ENCODE measurements at regions not wholly inside any gene's neighbourhood (a gene's known extent, or its start where the extent isn't known, plus 50 kb on each side); places are given as distances from the start of the nearest gene placed in this dataset.
"Not testable (repeated sequence)": the region's sequence is repeated elsewhere in the genome, so short reads cannot be mapped to it uniquely, and the experiment has no call there.

DNA sequence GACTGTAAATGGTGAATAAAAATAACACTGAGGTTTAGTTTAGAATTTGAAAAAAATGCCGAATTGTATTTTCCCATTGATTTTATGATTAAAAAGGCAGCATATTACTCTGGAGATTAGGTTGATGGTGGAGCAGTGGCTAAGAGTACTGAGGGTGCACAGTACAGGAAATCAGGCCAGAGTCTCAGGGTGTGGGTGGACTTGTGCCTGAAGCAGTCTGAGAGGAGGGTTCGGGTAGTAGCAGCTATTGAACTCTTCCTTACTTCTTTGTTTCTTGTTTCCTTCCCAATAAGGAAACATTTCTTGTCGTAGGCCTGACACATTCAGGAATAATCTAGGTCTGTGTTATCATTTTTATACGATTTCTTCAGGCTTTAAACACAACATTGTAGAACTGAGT lies 319.0 kb upstream of the MBL2 start:
- no peak for DNase-seq

DNA sequence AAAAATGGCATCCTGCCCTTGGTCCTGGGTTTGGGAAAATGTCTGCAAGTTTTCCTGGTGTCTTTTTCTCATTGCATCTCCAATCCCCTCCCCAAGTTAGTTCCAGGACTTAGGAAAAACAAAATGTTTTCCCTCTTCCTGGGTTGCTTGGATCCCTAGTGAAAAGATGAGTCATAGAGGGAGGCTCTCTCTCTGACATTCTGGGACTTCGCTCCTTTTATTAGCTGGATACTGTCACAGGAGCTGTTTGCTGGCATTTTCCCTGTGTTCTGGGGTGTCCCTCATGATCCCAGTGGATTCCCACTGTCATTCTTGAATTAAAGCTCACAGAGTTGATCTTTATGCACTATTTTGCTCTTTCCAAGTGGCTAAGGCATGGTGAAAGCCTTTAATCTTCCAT lies 316.4 kb upstream of the MBL2 start:
- no peak for DNase-seq

DNA sequence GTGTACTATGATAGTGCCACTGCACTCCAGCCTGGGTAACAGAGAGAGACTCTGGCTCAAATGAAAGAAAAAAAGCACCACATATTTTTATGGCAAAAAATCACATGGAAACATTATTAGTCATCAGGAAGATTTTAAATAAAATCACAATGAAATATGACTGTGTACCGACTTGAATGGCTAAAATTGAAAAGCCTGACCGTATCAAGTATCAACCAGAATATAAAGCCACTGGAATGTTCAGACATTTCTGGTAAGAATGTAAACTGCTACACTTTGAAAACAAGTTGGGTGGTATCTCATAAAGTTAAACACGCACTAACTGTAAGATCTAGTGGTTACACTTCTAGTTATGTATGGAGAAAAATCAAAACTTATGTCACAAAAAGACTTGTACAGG lies 306.7 kb upstream of the MBL2 start:
- no peak for DNase-seq

DNA sequence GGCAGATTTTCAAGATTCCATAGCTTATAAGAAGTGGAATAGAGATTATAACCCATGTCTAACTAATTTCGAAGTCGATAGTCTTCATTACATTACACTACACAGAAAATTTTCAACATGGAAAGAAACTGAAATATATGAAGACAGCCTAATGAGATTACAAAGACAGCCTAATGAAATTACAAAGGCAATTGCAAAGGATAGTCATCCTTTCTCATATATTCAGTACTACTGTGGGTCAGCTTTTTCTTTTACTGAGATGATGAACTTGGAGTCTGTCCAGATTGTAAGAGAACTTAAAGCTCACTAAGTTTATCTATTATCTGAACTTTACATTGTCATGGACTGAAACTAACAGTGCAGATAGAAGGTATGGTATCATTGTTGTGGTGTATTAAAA lies 304.4 kb upstream of the MBL2 start:
- no peak for DNase-seq

DNA sequence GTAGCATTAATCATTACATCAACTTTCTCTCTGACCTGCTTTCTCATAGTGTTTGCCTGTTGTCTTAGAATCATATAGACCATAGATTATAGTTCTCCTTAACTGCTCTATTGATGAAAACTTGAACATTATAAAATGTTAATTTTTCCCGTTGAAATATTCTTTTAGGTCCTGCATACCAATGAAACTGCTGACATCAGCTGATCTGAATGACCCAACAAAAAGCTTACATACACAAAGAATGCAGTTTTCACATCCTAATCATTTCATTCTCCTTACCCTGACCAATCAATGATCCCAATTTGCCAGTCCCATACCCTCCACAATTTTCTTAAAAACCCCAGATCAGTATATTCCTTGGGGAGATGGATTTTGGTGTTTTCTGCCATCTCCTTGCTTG lies 302.9 kb upstream of the MBL2 start:
- no peak for DNase-seq

DNA sequence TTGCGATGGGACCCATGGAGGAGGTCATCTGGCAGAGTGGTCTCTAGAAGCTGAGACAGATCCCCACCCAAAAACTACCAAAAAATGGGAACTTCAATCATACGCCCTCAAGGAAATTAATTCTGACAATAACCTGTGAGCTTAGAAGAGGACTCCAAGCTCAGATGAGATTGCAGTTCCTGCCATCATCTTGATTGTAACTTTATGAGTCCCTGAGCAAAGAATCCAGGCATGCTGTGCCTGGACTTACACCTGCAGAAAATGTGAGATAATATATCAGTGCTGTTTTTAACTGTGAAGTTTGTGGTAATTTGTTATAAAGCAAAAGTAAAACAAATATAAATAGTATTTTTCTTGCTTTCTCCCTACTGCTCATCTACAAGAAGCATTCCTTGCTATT lies 299.6 kb upstream of the MBL2 start:
- DNase-seq: no peak

DNA sequence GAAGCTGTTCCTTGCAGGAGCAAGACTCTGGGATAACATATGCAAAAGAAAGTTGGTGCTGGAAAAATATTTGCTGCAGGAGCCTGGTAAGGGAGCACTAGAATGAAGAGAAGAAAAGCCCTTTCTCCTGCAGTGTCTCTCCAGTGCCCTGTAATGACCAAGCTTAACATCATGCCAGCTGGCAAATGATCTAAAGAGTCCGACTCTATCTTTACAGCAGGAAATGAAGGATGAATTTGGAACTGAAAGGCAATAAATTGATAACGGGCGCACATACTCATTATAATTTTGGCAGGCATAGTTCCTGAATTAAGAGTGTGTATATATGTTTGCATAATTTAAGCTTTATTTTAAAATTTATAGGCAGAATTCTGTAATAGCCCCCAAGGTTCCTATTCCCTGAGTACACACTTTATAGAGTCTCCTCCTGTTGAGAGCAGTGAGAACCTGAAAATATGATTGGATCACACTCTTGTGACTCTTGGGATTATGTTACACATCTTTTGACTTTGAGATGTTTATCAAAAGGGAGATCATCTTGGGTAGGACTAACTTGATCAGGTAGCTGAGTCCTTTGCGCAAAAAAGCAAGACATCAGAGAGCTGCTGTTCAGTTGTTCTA lies 299.0 kb upstream of the MBL2 start:
- DNase-seq: no peak

DNA sequence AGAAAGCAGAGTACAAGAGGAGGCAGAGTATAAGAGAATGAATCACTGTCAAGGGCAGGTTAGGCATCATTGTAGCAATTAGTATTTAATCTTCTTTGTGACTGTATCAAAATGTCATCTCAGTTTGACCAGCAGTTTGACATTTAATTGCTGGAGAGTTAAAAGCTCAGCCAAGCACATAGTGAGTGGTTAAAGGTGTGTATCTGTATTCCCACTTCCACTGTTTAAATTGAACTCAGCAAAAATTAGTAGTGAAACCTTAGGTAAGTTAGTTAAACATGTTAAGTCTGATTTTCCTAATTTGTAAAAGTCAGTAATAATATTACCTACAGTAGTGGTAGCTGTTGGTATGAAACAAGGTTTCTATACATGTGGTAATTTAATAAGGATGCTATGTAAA lies 296.4 kb upstream of the MBL2 start:
- DNase-seq: no peak

DNA sequence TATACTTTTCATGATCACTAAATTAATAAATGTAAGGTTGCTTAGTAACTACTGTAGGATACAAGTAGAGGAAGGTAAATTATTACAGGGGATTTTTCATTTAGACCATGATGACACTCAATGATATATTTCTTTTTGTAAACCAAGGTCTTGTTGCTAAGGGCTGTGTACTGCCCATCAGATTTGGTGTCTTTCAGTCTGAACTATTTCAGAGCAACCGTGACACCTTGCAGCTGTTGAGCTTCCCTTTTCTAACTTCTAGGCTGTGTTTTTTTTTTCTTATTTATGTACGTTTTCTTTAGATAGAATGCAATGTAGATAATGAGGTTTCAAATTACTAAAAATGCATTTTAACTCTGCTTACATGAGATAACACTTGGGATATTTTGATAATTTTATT lies 292.0 kb upstream of the MBL2 start:
- DNase-seq: no peak

DNA sequence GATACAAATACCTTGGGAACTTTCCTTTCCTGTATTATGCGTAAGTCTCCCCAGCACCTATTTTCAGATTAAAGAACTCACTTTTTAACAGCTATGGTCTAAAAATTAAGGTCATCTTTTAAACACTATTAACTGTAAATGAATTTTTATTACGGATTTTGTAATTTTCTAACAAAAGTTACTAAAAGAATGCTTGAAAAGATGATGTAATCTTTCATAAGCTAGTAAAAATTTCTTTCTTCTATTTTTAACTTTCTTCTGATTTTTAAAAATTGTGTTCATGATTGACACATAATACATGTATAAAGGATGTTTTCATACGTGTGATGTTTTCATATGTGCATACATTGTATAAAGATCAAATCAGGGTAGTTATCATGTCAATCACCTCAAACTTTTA lies 291.2 kb upstream of the MBL2 start:
- no peak for DNase-seq

DNA sequence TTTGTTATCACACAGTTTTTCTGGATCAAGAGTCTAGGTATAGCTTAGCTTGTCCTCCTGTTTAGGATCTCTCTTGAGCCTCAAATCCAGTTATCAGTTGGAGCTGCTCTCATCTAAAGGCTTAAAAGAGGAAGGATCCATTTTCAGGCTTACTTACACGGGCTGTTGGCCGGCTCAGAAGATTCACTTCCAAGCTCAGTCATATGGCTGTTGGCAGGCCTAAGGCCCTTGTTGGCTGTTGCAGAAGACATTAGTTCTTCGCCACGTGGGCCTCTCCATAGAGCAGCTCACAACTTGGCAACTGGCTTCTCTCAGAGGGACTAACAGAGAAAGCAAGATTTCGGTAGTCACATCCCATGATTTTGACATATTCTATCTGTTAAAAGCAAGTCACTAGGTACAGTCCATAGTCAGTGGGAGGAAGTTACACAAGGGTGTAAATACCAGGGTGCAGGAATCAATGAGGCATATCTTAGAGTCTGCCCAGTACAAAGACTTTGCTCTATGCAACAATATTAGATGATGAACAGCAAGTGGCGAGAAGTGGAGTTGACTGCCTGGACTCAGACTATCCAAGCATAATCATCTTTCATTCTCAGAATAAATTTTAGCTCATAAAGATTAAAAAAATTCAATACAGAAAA lies 280.1 kb upstream of the MBL2 start:
- DNase-seq: no peak

DNA sequence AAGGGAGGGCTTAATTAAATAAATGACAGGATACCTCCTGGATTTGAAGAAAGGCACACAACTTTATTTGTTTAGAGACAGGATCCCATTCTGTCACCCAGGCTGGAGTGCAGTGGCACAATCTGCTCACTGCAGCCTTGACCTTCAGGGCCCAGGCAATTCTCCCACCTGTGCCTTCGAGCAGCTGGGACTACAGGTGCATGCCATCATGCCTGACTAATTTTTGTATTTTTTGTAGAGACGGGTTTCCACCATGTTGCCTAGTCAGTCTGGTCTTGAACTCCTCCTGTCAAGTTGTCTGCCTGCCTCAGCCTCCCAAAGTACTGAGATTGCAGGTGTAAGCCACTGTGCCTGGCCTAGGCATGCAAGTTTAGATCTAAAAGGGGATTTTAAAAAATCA lies 272.7 kb upstream of the MBL2 start:
- no peak for DNase-seq

DNA sequence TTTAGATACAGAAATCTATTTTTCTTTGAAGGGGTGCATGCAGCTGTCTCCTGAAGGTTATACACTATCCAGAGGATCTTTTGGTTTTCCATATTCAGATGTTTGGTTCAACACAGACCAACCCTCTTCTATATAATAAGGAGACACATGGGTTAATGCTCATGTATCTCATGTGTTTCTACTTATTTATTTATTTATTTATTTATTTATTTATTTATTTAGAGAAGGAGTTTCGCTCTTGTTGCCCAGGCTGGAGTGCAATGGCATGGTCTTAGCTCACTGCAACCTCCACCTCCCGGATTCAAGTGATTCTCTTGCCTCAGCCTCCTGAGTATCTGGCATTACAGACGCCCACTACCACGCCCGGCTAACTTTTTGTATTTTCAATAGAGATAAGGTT lies 263.2 kb upstream of the MBL2 start:
- not testable (repeated sequence) for DNase-seq

DNA sequence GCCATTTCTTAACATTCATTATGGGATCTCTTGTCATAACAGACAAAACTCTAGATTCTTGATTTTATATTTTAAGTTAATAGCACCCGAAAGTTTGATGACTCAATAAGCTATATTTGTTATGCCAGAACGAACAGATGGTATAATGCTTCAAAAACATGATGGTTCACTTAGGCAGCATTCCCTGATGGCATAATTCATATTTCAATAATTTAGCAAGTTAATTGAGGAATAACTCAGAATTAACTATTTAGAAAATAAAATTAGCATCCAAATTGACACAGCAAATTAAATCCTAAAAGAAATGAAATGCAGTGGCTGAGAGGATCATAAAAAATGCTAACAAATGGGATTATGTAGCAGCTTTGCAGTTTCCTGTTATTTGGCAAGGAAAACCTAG lies 260.8 kb upstream of the MBL2 start:
- DNase-seq: no peak

DNA sequence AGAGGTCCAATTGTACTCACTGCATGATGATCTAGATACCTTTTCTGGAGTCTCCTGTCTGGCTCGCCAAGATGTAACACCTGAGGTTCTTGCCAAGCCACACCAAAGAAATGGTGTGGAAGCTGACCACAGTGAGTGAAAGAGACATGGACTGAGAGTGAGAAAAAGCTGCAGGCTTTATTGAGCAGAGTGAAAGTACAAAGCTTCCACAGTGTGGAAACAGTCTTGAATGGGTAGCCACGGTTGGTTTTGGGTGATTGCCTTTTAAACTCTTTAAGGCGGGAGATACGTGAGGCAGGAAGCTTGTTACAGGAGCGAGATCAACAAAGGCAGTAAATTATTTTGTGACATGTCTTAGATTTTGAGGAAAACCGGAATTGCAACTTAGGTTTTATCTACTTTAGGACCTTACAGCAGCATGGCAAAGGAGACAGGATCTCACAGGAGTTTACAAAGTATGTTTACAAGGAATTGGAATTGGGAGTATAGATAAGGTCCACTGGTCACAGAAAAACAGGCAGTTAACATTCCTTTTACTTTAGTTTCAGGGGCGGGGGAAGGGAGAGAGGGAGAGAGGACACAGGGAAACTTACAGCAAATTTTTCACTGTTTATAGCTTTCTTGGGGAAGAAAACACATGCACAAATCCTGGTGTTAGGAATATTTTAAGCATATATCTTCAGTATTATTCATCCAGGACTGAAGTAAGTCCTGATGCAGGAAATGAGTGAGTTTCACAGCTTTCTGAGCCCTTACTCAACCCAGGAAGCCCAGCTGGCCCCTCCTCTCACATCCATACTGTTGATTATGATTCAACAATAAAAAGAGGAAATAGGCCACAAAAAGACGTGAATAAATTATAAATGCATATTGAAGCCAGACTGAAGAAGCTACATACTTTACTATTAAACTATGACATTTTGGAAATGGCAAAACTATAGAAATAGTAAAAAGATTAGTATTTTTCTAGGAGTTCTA lies 257.6 kb upstream of the MBL2 start:
- DNase-seq: not testable (repeated sequence)

DNA sequence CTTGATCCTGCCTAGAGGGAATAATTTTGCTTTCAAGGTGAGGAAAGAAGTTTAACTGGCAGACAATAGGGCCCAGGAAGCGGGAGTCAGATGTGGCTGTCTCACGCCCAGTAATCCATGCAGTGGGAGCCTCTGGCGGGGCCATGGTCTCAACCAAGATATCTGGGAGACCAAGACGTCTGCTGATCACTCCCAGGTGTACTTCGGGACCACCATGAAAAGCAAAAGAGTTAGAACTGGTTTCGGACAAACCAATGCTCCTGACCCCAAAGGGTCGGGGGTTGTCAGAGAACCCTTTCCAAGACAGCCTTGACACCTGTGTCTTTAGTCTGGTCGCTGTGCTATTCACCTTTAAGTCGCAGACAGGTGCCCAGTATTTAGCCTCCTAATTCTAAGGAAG lies 256.9 kb upstream of the MBL2 start:
- DNase-seq: no peak

DNA sequence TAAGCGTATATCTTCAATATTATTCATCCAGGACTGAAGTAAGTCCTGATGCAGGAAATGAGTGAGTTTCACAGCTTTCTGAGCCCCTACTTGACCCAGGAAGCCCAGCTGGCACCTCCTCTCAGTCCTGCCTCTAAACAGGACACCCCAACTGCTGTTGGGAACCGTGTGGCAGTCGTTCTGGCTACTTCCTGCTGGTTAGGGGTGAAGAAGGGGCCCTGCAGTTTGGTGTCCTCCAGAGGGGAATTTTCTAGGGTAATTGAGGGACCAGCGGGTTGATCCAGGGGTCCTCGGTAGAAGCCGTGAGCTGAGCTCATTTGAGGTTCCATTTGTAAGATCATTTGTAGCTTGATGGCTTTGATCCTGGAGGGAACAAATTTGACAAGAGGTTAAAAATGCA lies 253.2 kb upstream of the MBL2 start:
- DNase-seq: not testable (repeated sequence)

DNA sequence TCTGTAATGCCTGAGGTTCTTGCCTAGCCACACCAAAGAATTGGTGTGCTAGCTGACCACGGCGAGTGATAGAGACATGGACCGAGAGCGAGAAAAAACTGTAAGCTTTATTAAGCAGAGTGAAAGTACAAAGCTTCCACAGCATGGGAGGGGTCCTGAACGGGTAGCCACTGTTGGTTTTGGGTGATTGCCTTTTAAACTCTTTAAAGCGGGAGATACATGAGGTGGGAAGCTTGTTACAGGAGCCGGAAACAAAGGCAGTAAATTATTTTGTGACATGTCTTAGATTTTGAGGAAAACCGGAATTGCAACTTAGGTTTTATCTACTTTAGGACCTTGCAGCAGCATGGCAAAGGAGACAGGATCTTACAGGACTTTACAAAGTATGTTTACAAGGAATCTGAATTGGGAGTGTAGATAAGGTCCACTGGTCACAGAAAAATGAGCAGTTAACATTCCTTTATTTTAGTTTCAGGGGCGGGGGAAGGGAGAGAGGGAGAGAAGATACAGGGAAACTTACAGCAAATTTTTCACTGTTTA lies 252.7 kb upstream of the MBL2 start:
- no peak for DNase-seq

DNA sequence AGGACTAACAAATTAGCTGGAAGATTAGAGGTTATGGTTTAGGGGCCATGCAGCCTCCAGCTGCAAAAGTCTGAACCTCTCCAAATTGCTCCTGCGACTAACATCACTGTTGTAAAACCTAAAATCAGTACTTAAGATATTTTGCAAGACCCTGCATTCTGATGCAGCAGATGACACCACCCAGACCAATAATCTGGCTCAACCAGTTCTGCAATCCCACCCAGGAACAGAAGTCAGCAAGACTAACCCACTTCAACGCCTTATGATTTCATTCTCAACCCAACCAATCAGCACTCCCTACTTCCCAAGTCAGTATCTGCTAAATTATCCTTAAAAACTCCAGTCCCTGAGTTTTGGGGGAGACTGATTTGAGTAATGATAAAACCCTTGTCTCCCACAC lies 250.8 kb upstream of the MBL2 start:
- no peak for DNase-seq

DNA sequence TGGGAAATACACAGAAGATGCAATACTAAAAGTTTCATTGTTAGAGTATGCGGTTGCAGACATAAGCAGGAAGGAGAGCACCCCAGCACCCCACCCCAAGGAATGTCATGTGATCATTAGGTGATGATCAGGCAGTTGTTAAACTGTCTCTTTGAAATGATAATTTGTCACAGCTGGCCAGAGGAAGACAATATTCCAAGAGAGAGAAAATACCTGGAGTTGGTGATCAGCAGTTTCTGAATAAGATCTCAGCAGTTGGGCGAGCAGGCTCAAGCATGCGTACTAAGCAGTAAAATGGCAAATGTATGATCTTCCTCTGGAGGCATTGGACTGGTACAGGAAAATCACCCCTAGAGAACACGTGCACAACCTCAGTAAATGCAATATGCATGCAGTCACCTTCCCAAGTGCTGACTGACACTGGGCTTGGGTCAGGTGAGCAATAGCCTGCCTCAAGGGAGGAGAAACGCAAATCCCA lies 250.1 kb upstream of the MBL2 start:
- no peak for DNase-seq

DNA sequence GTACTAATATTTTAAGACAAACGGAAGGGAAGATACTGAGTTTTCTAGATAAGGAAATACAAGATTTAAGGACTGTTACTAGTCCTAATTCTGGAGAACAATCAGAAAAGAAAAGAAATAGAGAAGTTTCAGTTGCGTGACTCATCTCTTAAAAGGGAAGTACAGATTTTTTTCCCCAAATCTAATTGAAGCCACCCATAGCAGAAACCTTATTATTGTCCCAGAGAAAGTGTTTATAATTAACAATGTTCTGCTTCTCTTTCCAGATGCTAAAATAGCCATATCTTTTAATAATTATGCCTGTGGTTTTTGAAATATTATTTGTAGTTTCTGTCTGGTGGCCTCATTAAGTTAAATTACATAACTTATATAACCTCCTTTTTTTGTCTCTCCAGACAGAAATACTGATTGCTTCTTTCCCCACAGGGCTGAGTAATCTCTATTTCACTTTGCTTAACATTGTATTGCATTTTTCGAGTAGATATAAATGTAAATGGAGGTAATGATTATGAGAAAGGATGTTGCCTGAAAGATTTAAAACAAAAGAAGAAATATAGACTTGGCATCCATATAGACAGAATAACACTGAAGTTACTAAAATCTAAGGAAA lies 240.7 kb upstream of the MBL2 start:
- no peak for DNase-seq

Measured in nucleus accumbens (tissue), 56 donors.